HG03097 (cell line): ENCODE measurements at regions not wholly inside any gene's neighbourhood (a gene's known extent, or its start where the extent isn't known, plus 50 kb on each side); places are given as distances from the start of the nearest gene placed in this dataset.
"Not testable (repeated sequence)": the region's sequence is repeated elsewhere in the genome, so short reads cannot be mapped to it uniquely, and the experiment has no call there.

ENCODE experiments used
- ATAC-seq: cut with Tn5 transposase; IDR thresholded peaks from one replicate; pipeline ENCODE4 v1.9.1; 2021; ENCODE audit not compliant: unreplicated experiment, low FRiP score

DNA sequence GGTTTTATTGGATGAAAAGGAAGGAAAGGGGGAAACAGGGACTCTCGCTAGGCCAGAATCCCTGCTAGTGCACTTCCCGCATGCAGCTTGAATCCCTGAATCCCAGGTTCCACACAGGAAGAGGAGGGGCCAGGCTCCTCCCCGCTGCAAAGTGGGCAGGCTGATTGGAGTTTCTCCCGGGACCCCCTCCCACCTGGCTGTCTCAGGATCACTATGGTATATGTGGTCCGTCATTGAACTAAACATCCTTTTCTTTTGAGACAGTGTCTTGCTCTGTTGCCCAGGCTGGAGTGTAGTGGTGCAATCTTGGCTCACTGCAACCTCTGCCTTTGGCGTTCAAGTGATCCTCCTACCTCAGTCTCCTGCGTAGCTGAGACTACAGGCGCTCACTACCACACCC lies 70.7 kb downstream of the FAM50B start:
- no peak for ATAC-seq

GRCh38 chr6:3920321-3920720 lies 71.1 kb downstream of the FAM50B start:
- ATAC-seq, result no peak

GRCh38 chr6:3921663-3922062 lies 72.5 kb downstream of the FAM50B start:
- ATAC-seq, result no peak

DNA sequence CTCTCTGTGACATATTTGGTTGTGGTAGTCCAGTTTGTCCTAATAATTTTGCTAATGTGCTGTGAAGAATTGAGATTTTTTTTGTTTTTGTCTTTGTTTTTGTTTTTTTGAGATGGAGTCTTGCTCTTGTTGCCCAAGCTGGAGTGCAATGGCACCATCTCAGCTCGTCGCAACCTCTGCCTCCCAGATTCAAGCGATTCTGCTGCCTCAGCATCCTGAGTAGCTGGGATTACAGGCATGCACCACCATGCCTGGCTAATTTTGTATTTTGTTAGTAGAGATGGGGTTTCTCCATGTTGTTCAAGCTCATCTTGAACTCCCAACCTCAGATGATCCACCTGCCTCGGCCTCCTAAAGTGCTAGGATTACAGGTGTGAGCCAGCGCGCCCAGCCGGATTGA lies 73.4 kb downstream of the FAM50B start:
- not testable (repeated sequence) for ATAC-seq

GRCh38 chr6:3925223-3926149 lies 76.3 kb downstream of the FAM50B start:
- not testable (repeated sequence) for ATAC-seq

- ATAC-seq, result no peak
Observed at GRCh38 chr6:3926150-3926482, 76.9 kb downstream of the FAM50B start.

DNA sequence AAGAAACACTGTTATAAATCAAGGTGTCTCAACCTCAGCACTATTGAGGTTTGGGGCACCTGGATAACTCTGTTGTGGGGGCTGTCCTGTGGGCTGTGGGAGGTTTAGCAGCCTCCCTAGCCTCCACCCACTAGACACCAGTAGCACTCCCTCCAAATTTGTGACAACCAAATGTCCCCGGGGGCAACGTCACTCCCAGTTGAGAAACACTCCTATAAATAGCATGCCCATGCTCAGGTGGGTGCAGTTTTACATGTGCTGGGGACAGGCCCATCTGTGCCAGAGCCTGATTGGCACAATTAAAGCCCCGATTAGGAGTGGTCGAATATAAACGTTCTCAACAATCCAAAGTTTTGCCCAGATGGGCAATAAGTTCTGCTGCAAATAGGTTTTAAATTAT lies 78.9 kb downstream of the FAM50B start:
- ATAC-seq, result no peak

GRCh38 chr6:3929281-3929798 lies 80.2 kb downstream of the FAM50B start:
- ATAC-seq, result no peak

DNA sequence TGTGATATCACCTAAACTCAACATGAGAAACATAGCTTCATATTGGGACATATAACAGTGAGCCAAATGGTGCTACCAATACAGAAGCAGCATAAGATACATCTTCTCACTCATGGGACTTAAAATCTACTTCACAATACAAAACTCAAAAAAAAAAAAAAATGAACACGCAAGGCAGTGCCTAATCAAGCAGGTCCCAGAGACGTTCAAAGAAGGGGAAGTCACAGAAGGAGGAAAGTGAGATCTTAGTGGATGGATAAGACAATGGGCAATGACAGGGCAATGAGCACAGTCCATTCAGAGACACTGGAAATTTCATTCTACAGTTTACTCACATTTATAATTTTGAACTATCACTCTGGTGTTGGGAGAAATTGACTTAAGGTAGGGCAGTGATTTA lies 88.3 kb downstream of the FAM50B start:
- no peak for ATAC-seq

GRCh38 chr6:3938715-3939367 lies 89.7 kb downstream of the FAM50B start:
- no peak for ATAC-seq

DNA sequence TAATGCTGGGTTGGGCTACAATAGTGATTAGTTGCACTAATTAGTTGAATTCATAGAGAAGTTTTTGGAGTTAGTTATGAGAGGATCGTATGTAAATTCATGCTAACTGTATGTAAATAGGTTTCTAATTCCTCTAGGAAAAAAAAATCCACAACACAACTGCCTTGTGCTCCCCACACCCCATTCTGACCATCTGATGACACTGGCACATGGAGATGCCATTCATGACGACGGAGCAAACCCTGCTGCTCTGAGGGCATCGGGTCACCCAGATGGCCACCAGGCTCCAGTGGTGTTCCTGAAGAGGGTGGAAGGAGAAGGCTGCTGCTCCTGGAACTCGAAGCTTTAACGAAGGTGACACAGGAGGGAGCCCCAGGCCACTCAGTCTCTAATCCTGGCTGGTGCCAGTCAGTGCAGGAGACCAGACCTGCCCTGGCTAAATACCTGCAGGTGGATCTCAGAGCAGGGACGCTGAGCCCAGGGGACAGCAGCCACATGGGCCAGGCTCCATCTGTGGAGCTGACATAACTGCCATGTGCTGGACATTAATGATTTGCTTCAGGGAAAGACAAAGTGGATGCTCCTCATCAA lies 90.3 kb downstream of the FAM50B start:
- no peak for ATAC-seq

DNA sequence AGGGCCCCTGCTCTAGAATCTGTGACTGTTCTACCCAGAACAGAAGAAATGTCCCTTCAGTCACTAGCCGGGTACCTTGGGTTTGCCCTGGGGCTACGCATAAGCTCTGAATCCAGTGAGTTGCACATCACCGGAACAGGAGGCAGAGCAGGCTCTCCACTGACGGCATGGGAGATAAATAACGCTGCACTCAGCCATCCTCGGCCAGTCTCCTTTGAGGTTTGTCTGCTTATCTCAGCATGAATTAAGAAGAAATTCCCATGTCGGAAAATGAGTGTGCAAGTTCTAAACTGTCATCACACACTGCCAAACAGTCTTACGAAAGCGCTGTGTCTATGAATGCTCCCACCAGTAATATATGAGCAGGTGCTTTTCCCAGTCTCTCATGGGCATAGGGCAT lies 90.8 kb downstream of the FAM50B start:
- no peak for ATAC-seq

GRCh38 chr6:3940703-3941102 lies 91.5 kb downstream of the FAM50B start:
- no peak for ATAC-seq

- ATAC-seq, result no peak
Observed at GRCh38 chr6:3943331-3943765, 94.2 kb downstream of the FAM50B start.

DNA sequence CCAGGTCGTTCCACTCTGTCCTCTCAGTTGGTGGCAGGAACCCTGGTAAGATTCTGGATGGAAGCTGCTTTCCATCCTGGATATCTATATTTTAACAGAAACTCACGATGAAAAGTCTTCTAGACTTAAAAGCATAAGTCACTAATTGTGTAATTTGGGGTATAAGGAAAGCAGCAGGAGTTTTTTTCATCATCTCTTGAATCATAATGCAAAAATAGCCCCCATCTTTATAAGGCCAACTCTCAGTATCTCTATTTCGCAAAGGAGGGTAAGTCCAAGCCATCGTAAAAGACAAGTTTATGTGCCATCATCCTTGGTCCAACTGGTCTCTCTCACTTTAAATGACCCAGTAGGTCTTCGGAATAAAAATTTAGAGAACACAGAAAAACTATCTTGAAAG lies 95.1 kb downstream of the FAM50B start:
- ATAC-seq, result no peak

GRCh38 chr6:3946778-3947177 lies 97.6 kb downstream of the FAM50B start:
- no peak for ATAC-seq

GRCh38 chr6:3948866-3949265 lies 99.7 kb downstream of the FAM50B start:
- no peak for ATAC-seq

DNA sequence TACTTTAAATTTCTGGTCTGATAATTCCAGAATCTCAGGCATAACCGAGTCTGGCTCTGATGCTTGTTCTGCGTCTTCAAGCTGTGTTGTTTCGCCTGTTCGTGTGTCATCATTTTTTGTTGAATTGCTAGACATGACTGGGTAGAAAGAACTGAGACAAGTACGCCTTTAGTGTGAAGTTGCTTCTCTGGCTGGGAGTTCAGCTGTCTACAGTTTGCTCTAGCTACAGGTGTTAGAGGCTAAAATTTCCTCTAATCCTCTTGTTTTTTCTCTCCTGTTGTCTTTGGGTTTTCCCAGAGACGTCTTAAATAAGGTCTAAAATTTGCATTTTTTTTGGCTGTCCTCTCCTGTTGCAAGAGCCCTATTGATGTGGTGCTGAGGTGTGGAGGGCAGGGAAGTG lies 100.3 kb downstream of the FAM50B start:
- no peak for ATAC-seq

DNA sequence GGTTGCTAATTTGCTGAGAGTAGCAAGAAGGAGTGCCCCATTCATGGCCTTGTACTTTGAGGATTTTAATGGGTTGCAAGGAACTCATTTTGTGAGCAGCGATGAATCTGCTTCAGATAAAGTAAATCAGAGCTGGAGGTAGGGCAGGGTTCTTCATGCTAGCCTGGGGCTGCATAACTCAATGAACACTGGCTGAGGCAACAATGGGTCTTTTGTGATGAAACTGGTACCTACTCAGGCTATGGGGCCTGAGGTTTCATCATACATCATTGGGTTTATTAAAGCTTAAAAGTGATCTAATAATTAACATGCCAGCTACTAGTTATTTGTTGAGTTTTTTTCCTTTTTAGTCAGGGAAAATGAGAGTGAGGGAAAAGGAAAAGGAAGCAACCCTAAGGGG lies 106.9 kb downstream of the FAM50B start:
- no peak for ATAC-seq

DNA sequence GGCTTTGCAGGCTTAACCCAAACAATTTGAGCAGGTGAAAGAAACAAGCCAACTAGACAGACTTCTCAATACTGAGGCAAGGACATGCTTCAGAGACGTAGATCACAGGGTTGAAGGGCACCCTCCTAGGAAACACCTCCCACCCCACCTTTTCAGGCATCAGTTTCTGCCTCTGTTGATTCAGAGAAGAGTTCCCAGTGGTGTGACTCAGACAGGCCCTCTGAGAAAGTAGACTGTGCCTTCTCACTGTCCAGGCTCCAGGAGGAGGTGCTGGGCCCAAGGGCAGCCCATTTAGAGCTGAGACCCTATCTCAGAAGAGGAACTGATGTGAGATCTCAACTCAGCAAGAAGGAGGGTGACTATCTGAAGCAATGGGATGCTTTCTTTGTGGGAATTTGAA lies 108.1 kb downstream of the FAM50B start:
- no peak for ATAC-seq

DNA sequence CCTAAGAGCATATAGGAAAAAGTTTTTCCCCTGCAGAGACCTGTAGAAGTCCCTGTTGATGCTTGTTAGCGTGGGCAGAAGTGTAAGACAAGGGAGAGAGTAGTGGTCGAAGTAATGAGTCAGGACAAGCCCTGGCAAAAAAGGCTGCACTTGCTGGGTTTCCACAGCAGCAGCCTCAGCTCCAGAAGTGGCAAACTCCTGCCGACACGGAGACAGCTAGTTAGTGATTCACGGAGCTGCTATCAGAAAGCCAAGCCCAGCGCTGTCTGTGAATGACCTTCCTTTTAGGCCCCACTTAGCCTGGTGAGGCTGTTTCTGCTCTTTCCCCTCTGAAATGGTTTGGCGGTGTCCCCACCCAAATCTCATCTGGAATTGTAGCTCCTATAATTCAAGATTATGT lies 109.1 kb downstream of the FAM50B start:
- no peak for ATAC-seq

- no peak for ATAC-seq
Observed at GRCh38 chr6:3959385-3959784, 110.2 kb downstream of the FAM50B start.
